ENCODE measurements at regions not wholly inside any gene's neighbourhood (a gene's known extent, or its start where the extent isn't known, plus 50 kb on each side); places are given as distances from the start of the nearest gene placed in this dataset.

GRCh38 chr3:59411186-59411585 is 361.4 kb upstream of the CFAP20DC start:
- H3F3A ChIP-seq (ENCODE audit: insufficient read depth, low read length), result peaks cover 23% of the 10 kb centered on the region
- no peaks in the 10 kb centered on the region for H3K36me3 ChIP-seq (replicated peaks; ENCODE audit: insufficient read depth, low read length)
- H3K27ac ChIP-seq (ENCODE audit: low read length), result no peak overlapping the region
- no peaks in the 10 kb centered on the region for H3K9me2 ChIP-seq (replicated peaks; ENCODE audit: insufficient read depth, low read length)
- TF ChIP-seq CTCF (IDR thresholded peaks at IDR 0.05; ENCODE audit: low read length) (no peak), EZH2phosphoT487 (IDR thresholded peaks at IDR 0.05; ENCODE audit: low read length) (no peak), EZH2 (optimal IDR thresholded peaks at IDR 0.05; ENCODE audit: low read depth, low read length) (no peak)
- DNase-seq, result no peak
- no peaks in the 10 kb centered on the region for H3K9me3 ChIP-seq (replicated peaks; ENCODE audit: insufficient read depth, low read length)
- H4K20me1 ChIP-seq (ENCODE audit: insufficient read depth, low read length), result no peaks in the 10 kb centered on the region
- no peaks in the 10 kb centered on the region for H3K79me2 ChIP-seq (ENCODE audit: low read length)
- no peak overlapping the region for H3K9ac ChIP-seq (ENCODE audit: low read length)
- no peak overlapping the region for H2AFZ ChIP-seq (ENCODE audit: low read length)
- H3K27me3 ChIP-seq (replicated peaks; ENCODE audit: insufficient read depth, low read length), result no peaks in the 10 kb centered on the region
- H3K4me1 ChIP-seq (ENCODE audit: low read length), result peaks cover 25% of the 10 kb centered on the region
- H3K4me3 ChIP-seq (ENCODE audit: low read length), result no peak overlapping the region
- no peak overlapping the region for H3K4me2 ChIP-seq (ENCODE audit: low read depth, low read length)

GRCh38 chr3:59408047-59408624 is 358.3 kb upstream of the CFAP20DC start:
- TF ChIP-seq CTCF (IDR thresholded peaks at IDR 0.05; ENCODE audit: low read length) (no peak), EZH2 (optimal IDR thresholded peaks at IDR 0.05; ENCODE audit: low read depth, low read length) (no peak), EZH2phosphoT487 (IDR thresholded peaks at IDR 0.05; ENCODE audit: low read length) (no peak)
- H2AFZ ChIP-seq (ENCODE audit: low read length), result peak overlapping the region; percentile 43
- peak overlapping the region; percentile 63 for H3K9ac ChIP-seq (ENCODE audit: low read length)
- H3K9me2 ChIP-seq (replicated peaks; ENCODE audit: insufficient read depth, low read length), result no peaks in the 10 kb centered on the region
- H3K79me2 ChIP-seq (ENCODE audit: low read length), result no peaks in the 10 kb centered on the region
- H3K4me1 ChIP-seq (ENCODE audit: low read length), result peaks cover 26% of the 10 kb centered on the region
- peak overlapping the region; percentile 47; the same call in 1 of the 2 replicates for H3K4me3 ChIP-seq (ENCODE audit: low read length)
- H4K20me1 ChIP-seq (ENCODE audit: insufficient read depth, low read length), result no peaks in the 10 kb centered on the region
- no peaks in the 10 kb centered on the region for H3K27me3 ChIP-seq (replicated peaks; ENCODE audit: insufficient read depth, low read length)
- peak overlapping the region; percentile 94 for H3K27ac ChIP-seq (ENCODE audit: low read length)
- H3K9me3 ChIP-seq (replicated peaks; ENCODE audit: insufficient read depth, low read length), result no peaks in the 10 kb centered on the region
- no peaks in the 10 kb centered on the region for H3K36me3 ChIP-seq (replicated peaks; ENCODE audit: insufficient read depth, low read length)
- DNase-seq, result peak; percentile 63
- peaks cover 23% of the 10 kb centered on the region for H3F3A ChIP-seq (ENCODE audit: insufficient read depth, low read length)
- H3K4me2 ChIP-seq (ENCODE audit: low read depth, low read length), result peak overlapping the region; percentile 78

GRCh38 chr3:59407425-59407824 is 357.6 kb upstream of the CFAP20DC start:
- Histone ChIP-seq H4K20me1 (ENCODE audit: insufficient read depth, low read length) (no peaks in the 10 kb centered on the region), H3K36me3 (replicated peaks; ENCODE audit: insufficient read depth, low read length) (no peaks in the 10 kb centered on the region), H3K79me2 (ENCODE audit: low read length) (no peaks in the 10 kb centered on the region), H3K27me3 (replicated peaks; ENCODE audit: insufficient read depth, low read length) (no peaks in the 10 kb centered on the region), H2AFZ (ENCODE audit: low read length) (peak overlapping the region; percentile 56), H3K4me2 (ENCODE audit: low read depth, low read length) (peak overlapping the region; percentile 78), H3K27ac (ENCODE audit: low read length) (peak overlapping the region; percentile 94), H3K4me1 (ENCODE audit: low read length) (peaks cover 26% of the 10 kb centered on the region), H3K9me2 (replicated peaks; ENCODE audit: insufficient read depth, low read length) (no peaks in the 10 kb centered on the region), H3K9ac (ENCODE audit: low read length) (peak overlapping the region; percentile 63), H3K4me3 (ENCODE audit: low read length) (peak overlapping the region; percentile 47; the same call in 1 of the 2 replicates), H3F3A (ENCODE audit: insufficient read depth, low read length) (peaks cover 23% of the 10 kb centered on the region), H3K9me3 (replicated peaks; ENCODE audit: insufficient read depth, low read length) (no peaks in the 10 kb centered on the region)
- TF ChIP-seq EZH2phosphoT487 (IDR thresholded peaks at IDR 0.05; ENCODE audit: low read length) (no peak), EZH2 (optimal IDR thresholded peaks at IDR 0.05; ENCODE audit: low read depth, low read length) (no peak), CTCF (IDR thresholded peaks at IDR 0.05; ENCODE audit: low read length) (no peak)
- DNase-seq, result peak; percentile 76

Data from MM.1S (cell line).